ENCODE measurements at regions not wholly inside any gene's neighbourhood (a gene's known extent, or its start where the extent isn't known, plus 50 kb on each side); places are given as distances from the start of the nearest gene placed in this dataset.

- WGBS, 2 donors, result 73 to 97% methylated on average over 4 of the region's 4 CpGs
- no peak for ATAC-seq
- H3K27me3 ChIP-seq, result no peaks in the 10 kb centered on the region
- H3K4me1 ChIP-seq, result peaks cover 12 to 50% (median 34%) of the 10 kb centered on the region in 9 donors
- DNase-seq, result no peak
- H3K9me3 ChIP-seq, result no peaks in the 10 kb centered on the region
- H3K27ac ChIP-seq, result peak overlapping the region in 1 of 10 donors; percentile 32
- intact Hi-C loops (cut with DNase I), result loop anchor here in 5 of 10 donors (5.0 to 10.0 kb wide), 3 partner anchors 65 to 88 kb away; partner anchors contain the start of gene KLF13 (in 3 of the 5)
- no peak overlapping the region for H3K4me3 ChIP-seq
- no peak for TF ChIP-seq CTCF (IDR thresholded peaks at IDR 0.05)
- no peaks in the 10 kb centered on the region for H3K36me3 ChIP-seq
These were observed 87.2 kb upstream of the KLF13 start for GRCh38 chr15:31239409-31239808.

DNA sequence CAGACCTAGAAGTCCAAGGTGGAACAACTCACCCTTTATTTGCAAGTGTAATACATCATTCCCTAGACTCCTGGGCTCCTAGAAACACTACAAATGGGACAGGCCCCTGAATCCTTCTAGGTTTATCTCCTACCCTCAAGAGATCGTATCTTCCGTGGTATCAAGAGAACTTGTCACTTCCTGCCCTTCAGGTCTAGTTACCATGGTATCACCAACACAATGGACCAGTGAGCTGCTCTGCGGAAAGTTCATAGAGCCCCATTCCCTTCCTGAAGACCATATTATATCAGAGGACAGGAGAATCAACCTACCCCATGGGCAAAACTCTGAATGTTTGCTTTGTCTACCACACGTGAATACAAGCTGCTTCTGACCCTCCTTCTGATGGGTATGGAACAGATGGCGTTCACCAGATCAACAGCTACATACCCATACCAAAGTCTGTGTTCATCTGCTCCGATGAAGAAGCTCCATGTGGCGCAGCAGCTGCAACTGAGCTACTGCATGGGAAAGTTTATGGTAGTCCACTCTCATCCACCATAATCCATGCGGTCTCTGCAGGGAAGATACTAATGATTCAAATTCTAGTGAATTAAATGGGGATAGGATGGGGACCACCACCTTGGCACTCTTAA lies 84.6 kb upstream of the KLF13 start:
- Histone ChIP-seq H3K36me3 (no peaks in the 10 kb centered on the region), H3K27ac (no peak overlapping the region), H3K27me3 (no peaks in the 10 kb centered on the region), H3K9me3 (no peaks in the 10 kb centered on the region), H3K4me1 (peaks cover under 1 to 28% (median 8%) of the 10 kb centered on the region in 9 donors), H3K4me3 (no peak overlapping the region)
- WGBS, 2 donors, result 86 to 87% methylated on average over 8 of the region's 8 CpGs
- TF ChIP-seq CTCF (IDR thresholded peaks at IDR 0.05), result no peak
- intact Hi-C loops (cut with DNase I), result loop anchor here in 1 of 10 donors (5.0 kb wide), 1 partner anchor 60 kb away; no protein-coding TSS in a partner anchor
- ATAC-seq, result no peak
- no peak for DNase-seq

- Histone ChIP-seq H3K27ac (no peak overlapping the region), H3K4me3 (no peak overlapping the region), H3K36me3 (no peaks in the 10 kb centered on the region), H3K4me1 (peaks cover 0 to 9% (median 0%) of the 10 kb centered on the region in 9 donors), H3K9me3 (no peaks in the 10 kb centered on the region), H3K27me3 (no peaks in the 10 kb centered on the region)
- intact Hi-C loops (cut with DNase I), result loop anchor here in 1 of 10 donors (5.0 kb wide), 1 partner anchor 58 kb away; no protein-coding TSS in a partner anchor
- no peak for TF ChIP-seq CTCF (IDR thresholded peaks at IDR 0.05)
- WGBS, 2 donors, result 73 to 74% methylated on average over 3 of the region's 3 CpGs
- ATAC-seq (no peak), DNase-seq (no peak)
These were observed 82.7 kb upstream of the KLF13 start for GRCh38 chr15:31243895-31244294.

GRCh38 chr15:31245135-31245689 lies 81.4 kb upstream of the KLF13 start:
- Histone ChIP-seq H3K9me3 (no peaks in the 10 kb centered on the region), H3K4me1 (no peaks in the 10 kb centered on the region), H3K4me3 (no peak overlapping the region), H3K27ac (no peak overlapping the region), H3K36me3 (no peaks in the 10 kb centered on the region), H3K27me3 (no peaks in the 10 kb centered on the region)
- intact Hi-C loops (cut with DNase I), result no loop called here
- WGBS, 2 donors, result 93 to 97% methylated on average over 4 of the region's 4 CpGs
- no peak for DNase-seq
- no peak for ATAC-seq
- TF ChIP-seq CTCF (IDR thresholded peaks at IDR 0.05), result no peak
